Epithelial cell of prostate (primary cell): ENCODE measurements at regions not wholly inside any gene's neighbourhood (a gene's known extent, or its start where the extent isn't known, plus 50 kb on each side); places are given as distances from the start of the nearest gene placed in this dataset.
"Not testable (repeated sequence)": the region's sequence is repeated elsewhere in the genome, so short reads cannot be mapped to it uniquely, and the experiment has no call there.

ENCODE experiments used
- DNase-seq: peaks from one replicate; pipeline ENCODE4 v3.0.0-alpha.2; 2011; ENCODE audit warnings: low read depth, low spot score
- H3K27ac ChIP-seq: fragments of 450-650 bp; 2 replicates; pipeline ENCODE4 v1.5.1; 2017; ENCODE audit warnings: mild to moderate bottlenecking

DNA sequence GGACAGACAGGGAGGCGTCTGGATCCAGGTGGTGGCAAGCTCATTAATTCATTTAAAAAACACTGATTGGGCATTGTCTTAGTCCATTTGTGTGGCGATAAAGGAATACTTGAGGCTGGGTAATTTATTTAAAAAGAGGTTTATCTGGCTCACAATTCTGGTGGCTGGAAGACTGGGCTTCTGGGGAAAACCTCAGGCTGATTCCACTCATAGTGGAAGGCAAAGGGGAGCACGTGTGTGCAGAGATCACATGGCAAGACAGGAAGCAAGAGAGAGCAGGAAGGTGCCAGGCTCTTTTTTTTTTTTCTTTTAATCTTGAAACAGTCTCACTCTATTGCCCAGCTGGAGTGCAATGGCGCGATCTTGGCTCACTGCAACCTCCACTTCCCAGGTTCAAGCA is 100.2 kb upstream of the METTL14 start:
- peak overlapping the region; percentile 17 for H3K27ac ChIP-seq
- no peak for DNase-seq

GRCh38 chr4:118586357-118586790 is 98.8 kb upstream of the METTL14 start:
- DNase-seq = no peak
- no peak overlapping the region for H3K27ac ChIP-seq

DNA sequence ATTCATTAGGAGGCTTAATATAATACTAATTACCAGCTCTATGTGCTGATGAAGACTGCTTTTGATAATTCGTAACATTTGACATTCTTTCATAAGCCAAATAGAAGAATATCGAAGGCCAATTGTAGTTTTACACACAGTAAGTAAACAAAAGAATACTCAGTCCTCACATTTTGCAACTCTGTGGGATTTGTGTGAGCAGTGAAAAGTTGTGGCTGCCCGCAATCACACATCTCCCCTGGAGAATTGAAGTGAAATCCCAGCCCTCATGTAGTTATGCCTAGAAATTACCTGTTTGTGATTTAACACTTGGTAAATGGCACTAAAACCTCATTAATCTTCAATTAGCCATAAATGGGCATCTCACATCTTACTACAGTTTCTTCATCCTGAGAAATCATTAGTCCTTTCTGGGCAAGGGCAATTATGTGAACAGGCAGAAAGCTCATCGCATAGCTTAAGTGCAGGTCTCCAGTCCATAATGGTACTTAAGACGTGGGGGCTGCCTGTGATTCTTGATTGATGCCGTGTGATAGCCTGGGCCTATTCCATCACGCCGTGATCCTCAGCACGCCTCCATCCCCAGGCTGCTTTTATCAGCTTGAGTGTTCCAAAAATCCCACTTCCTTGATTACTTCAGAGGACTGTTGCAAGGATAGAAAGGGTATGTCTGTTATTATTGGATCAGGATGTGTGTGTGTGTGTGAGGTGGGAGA is 97.9 kb upstream of the METTL14 start:
- no peak for DNase-seq
- H3K27ac ChIP-seq = no peak overlapping the region

- no peak overlapping the region for H3K27ac ChIP-seq
- DNase-seq = no peak
These were observed 97.2 kb upstream of the METTL14 start for GRCh38 chr4:118587946-118588345.

GRCh38 chr4:118589471-118590055 is 95.6 kb upstream of the METTL14 start:
- no peak for DNase-seq
- H3K27ac ChIP-seq = no peak overlapping the region

GRCh38 chr4:118591339-118592046 is 93.7 kb upstream of the METTL14 start:
- peak; percentile 74 for DNase-seq
- peak overlapping the region; percentile 41 for H3K27ac ChIP-seq

DNA sequence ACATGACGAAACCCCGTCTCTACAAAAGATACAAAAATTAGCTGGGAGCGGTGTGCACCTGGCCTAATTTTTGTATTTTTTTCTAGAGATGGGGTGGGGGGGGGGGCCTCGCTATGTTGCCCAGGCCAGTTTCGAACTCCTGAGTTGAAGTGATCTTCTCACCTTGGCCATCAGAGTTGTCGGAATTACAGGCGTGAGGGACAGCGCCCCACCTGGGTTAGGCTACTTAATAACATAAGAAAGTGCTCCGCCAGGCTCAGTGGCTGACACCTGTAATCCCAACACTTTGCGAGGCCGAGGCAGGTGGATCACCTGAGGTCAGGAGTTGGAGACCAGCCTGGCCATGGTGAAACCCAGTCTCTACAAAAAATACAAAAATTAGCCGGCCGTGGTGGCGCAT is 92.9 kb upstream of the METTL14 start:
- not testable (repeated sequence) for DNase-seq, H3K27ac ChIP-seq

DNA sequence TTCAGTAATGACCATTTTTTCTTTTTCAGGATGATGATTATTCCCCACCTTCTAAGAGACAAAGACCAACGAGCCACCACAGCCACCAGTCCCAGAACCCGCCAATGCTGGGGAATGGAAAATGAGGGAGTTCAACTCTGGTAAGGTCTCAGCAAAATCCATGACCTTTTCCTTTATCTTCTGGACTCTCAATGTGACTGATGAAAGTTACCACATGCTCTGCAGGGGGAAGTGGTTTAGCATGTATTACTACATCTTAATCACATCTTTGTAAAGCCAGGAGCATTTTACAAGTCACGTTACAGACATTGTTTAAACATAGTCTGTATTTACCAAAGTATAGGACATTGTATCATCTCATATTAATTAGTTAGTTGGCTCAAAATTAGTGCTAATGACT is 89.3 kb upstream of the METTL14 start:
- H3K27ac ChIP-seq, DNase-seq: not testable (repeated sequence)

DNA sequence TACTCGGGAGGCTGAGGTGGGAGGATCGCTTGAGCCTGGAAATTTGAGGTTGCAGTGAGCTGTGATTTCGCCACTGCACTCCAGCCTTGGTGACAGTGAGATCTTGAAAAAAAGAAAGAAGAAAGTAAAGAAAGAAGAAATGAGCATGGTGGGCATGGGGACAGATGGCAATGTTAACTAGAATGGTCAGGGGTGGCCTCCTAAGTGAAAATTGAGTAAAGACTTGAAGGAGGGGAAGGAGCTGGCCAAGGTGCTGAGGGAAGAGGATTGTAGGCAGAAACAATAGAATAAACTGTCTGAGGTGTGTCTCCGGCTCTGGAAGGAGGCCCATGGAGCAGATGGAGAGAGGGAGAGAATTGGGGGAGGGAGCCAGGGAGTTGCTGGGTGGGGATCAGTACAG is 60.1 kb upstream of the METTL14 start:
- H3K27ac ChIP-seq, DNase-seq: not testable (repeated sequence)

GRCh38 chr4:118629697-118630096 is 55.5 kb upstream of the METTL14 start:
- DNase-seq = peak; percentile 5
- H3K27ac ChIP-seq = peak overlapping the region; percentile 54

DNA sequence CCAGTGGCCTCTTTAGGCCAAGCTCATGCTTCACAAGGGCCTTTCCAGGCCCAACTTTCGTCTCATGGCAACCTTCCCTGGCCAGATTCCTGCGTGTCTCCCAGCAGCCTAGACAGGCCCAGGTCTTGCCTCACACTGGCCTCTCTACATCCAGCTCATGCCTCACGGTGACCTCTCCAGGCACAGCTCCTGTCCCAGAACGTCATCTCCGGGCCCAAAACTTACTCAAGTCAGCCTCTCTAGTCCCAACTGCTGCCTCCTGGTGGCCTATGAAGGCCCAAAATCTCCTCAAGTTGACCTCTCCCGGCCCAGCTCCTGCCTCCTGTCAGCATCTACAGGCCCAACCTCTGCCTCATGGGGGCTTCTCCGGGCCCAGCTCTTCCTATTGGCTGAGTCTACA is 54.3 kb upstream of the METTL14 start:
- not testable (repeated sequence) for H3K27ac ChIP-seq, DNase-seq

DNA sequence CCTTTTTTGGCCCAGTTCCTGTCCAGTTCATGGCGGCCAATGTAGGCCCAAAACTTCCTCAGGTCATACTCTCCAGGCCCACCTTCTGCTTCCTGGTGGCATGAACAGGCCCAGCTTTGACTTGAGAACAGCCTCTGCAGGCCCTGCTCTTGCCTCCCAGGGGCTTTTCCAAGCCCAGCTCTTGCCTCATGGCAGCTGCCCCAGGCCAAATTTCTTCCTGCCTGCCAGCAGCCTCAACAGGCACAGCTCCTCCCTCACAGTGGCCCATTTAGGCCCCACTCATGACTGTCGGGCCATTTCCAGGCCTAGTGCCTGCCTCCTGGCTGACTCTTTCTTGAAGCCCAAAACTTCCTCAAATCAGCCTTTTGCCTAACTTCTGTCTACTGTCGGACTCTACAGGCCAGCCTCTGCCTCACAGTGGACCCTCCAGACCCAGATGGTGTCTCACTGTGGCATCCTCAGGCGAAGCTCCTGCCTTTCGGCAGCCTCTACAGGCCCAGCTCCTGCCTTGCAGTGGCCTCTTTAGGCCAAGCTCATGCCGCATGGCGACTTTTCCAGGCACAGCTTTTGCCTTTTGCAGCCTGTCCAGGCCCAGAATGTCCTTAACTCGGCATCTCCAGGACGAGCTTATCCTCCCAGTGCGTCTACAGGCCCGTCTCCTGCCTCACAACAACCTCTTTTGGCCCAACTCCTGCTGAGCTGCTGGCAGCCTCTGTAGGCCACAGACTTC is 53.7 kb upstream of the METTL14 start:
- H3K27ac ChIP-seq, DNase-seq: not testable (repeated sequence)

GRCh38 chr4:118633476-118633875 is 51.7 kb upstream of the METTL14 start:
- H3K27ac ChIP-seq, DNase-seq: not testable (repeated sequence)

DNA sequence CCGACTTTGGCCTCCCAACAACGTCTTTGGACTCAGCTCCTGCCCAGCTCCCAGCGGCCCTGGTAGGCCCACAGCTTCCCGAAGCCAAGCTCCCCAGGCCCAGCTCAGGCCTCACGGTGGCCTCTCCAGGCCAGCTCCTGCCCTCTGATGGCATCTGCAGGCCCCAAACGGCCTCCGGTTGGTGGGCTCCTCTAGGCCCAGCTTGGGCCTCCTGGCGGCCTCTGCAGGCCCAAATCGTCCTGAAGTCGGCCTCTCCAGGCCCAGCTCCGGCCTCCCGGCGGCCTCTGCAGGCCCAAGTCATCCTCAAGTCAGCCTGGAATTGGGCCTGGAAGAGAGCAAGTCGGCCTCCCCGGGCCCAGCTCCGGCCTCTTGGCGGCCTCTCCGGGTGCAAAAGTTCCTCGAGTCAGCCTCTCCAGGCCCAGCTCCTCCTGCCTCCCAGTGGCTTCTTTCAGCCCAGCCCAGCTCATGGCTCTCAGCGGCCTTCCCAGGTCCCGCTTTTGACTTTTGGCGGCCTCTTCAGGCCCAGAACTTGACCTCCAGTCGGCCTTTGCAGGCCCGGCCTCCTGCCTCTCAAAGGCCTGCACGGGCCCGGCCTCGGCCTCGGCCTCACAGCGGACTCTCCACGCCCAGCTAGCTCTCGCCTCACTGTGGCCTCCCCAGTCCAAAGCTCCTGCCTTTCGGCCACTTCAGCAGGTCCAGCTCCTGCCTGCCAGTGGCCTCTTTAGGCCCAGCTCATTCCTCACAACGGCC is 50.9 kb upstream of the METTL14 start:
- H3K27ac ChIP-seq = not testable (repeated sequence)

More for the DNA sequence above, 50.9 kb upstream of the METTL14 start:
- DNase-seq = not testable (repeated sequence)
